ENCODE measurements at regions not wholly inside any gene's neighbourhood (a gene's known extent, or its start where the extent isn't known, plus 50 kb on each side); places are given as distances from the start of the nearest gene placed in this dataset.
"Not testable (repeated sequence)": the region's sequence is repeated elsewhere in the genome, so short reads cannot be mapped to it uniquely, and the experiment has no call there.

- DNase-seq: not testable (repeated sequence)
Observed at GRCh38 chr2:89979826-89980537, 1288.5 kb downstream of the RPIA start.

GRCh38 chr2:89982246-89982645 is 1290.8 kb downstream of the RPIA start:
- not testable (repeated sequence) for DNase-seq

GRCh38 chr2:89985650-89986049 is 1294.2 kb downstream of the RPIA start:
- DNase-seq: not testable (repeated sequence)

- not testable (repeated sequence) for DNase-seq
Observed at GRCh38 chr2:89986532-89986931, 1295.1 kb downstream of the RPIA start.

- DNase-seq: not testable (repeated sequence)
Observed at GRCh38 chr2:89996779-89997178, 1305.3 kb downstream of the RPIA start.

- not testable (repeated sequence) for DNase-seq
Observed at GRCh38 chr2:90004553-90004952, 1313.1 kb downstream of the RPIA start.

GRCh38 chr2:90010442-90011100 is 1319.1 kb downstream of the RPIA start:
- DNase-seq: not testable (repeated sequence)

- not testable (repeated sequence) for DNase-seq
Observed at GRCh38 chr2:90011101-90011443, 1319.6 kb downstream of the RPIA start.

GRCh38 chr2:90019908-90020307 is 1328.4 kb downstream of the RPIA start:
- not testable (repeated sequence) for DNase-seq

GRCh38 chr2:90021234-90021633 is 1329.8 kb downstream of the RPIA start:
- not testable (repeated sequence) for DNase-seq

- DNase-seq: not testable (repeated sequence)
Observed at GRCh38 chr2:90027231-90027643, 1335.8 kb downstream of the RPIA start.

GRCh38 chr2:90028381-90029079 is 1337.1 kb downstream of the RPIA start:
- DNase-seq: not testable (repeated sequence)

GRCh38 chr2:90029080-90029428 is 1337.6 kb downstream of the RPIA start:
- not testable (repeated sequence) for DNase-seq

GRCh38 chr2:90032269-90032668 is 1340.8 kb downstream of the RPIA start:
- DNase-seq: not testable (repeated sequence)

GRCh38 chr2:90036335-90036734 is 1344.9 kb downstream of the RPIA start:
- not testable (repeated sequence) for DNase-seq

- not testable (repeated sequence) for DNase-seq
Observed at GRCh38 chr2:90039093-90039492, 1347.6 kb downstream of the RPIA start.

- not testable (repeated sequence) for DNase-seq
Observed at GRCh38 chr2:90047776-90048175, 1356.3 kb downstream of the RPIA start.

- not testable (repeated sequence) for DNase-seq
Observed at GRCh38 chr2:90052113-90052631, 1360.7 kb downstream of the RPIA start.

- no peak for DNase-seq
Observed at GRCh38 chr2:90069290-90069894, 1377.9 kb downstream of the RPIA start.

- no peak for DNase-seq
Observed at GRCh38 chr2:90076311-90076710, 1384.8 kb downstream of the RPIA start.

GRCh38 chr2:90077948-90078347 is 1386.5 kb downstream of the RPIA start:
- DNase-seq: no peak

- DNase-seq: no peak
Observed at GRCh38 chr2:90079374-90079773, 1387.9 kb downstream of the RPIA start.

GRCh38 chr2:90087792-90088191 is 1396.3 kb downstream of the RPIA start:
- not testable (repeated sequence) for DNase-seq
